Keratinocyte (primary cell): ENCODE measurements at regions not wholly inside any gene's neighbourhood (a gene's known extent, or its start where the extent isn't known, plus 50 kb on each side); places are given as distances from the start of the nearest gene placed in this dataset.

Experiments used
- DNase-seq: peaks from one replicate; pipeline ENCODE4 v3.0.0-alpha.2; 2011; ENCODE audit warnings: low read depth, missing footprints, low spot score
- FAIRE-seq: peaks from 2 replicates; lab custom pipeline; 2011; peaks lifted over from hg19 to GRCh38; lab: Jason Lieb, UNC
- H2AFZ ChIP-seq: 2 replicates; pipeline ENCODE4 v1.6.0; 2012; ENCODE audit warnings: low read length, control low read depth, inconsistent platforms; ENCODE audit not compliant: control insufficient read depth
- H3K27ac ChIP-seq: 2 replicates; pipeline ENCODE4 v1.5.1; 2011; ENCODE audit warnings: low read length; ENCODE audit not compliant: control insufficient read depth, insufficient read depth
- H3K27me3 ChIP-seq: 3 replicates; pipeline ENCODE4 v1.6.0; 2011; ENCODE audit warnings: low read length; ENCODE audit not compliant: control insufficient read depth, insufficient read depth; ENCODE audit errors: extremely low read depth
- H3K36me3 ChIP-seq, 2 experiments: 2 replicates in 1 of 2; 3 replicates in 1 of 2; pipeline ENCODE4 v1.5.1; 2011; ENCODE audit warnings: low read length in 2 of 2, mild to moderate bottlenecking in 1 of 2; ENCODE audit not compliant: control insufficient read depth in 2 of 2, insufficient read depth in 2 of 2; ENCODE audit errors: extremely low read depth in 1 of 2
- H3K4me1 ChIP-seq: 3 replicates; pipeline ENCODE4 v1.5.1; 2011; ENCODE audit warnings: low read length; ENCODE audit not compliant: control insufficient read depth, insufficient read depth; ENCODE audit errors: extremely low read depth
- H3K4me2 ChIP-seq: 3 replicates; pipeline ENCODE4 v1.6.0; 2011; ENCODE audit warnings: low read depth, low read length; ENCODE audit not compliant: control insufficient read depth, insufficient read depth; ENCODE audit errors: extremely low read depth
- H3K4me3 ChIP-seq, 3 experiments: fragments of 200-600 bp in 1 of 3; sonication (generic) in 1 of 3; 2 replicates in 2 of 3; 3 replicates in 1 of 3; pipeline ENCODE4 v1.5.1; 2011 to 2016; ENCODE audit warnings: low read length in 3 of 3, mild to moderate bottlenecking in 3 of 3, control low read depth in 2 of 3, inconsistent platforms in 1 of 3, low read depth in 1 of 3, mixed read lengths in 1 of 3, mixed run types in 1 of 3, moderate library complexity in 1 of 3; ENCODE audit not compliant: control insufficient read depth in 2 of 3, insufficient read depth in 2 of 3; ENCODE audit errors: extremely low read depth in 1 of 3
- H3K79me2 ChIP-seq: 2 replicates; pipeline ENCODE4 v1.6.0; 2012; ENCODE audit warnings: low read length; ENCODE audit not compliant: control insufficient read depth, insufficient read depth
- H3K9ac ChIP-seq: 3 replicates; pipeline ENCODE4 v1.6.0; 2011; ENCODE audit warnings: low read length; ENCODE audit not compliant: control insufficient read depth, insufficient read depth; ENCODE audit errors: extremely low read depth
- H3K9me1 ChIP-seq: 3 replicates; pipeline ENCODE4 v1.6.0; 2011; ENCODE audit warnings: low read length; ENCODE audit not compliant: control insufficient read depth, insufficient read depth; ENCODE audit errors: extremely low read depth
- H3K9me3 ChIP-seq: 2 replicates; pipeline ENCODE4 v1.5.1; 2012; ENCODE audit warnings: low read depth, low read length; ENCODE audit not compliant: control insufficient read depth
- H4K20me1 ChIP-seq: 3 replicates; pipeline ENCODE4 v1.6.0; 2011; ENCODE audit warnings: low read length; ENCODE audit not compliant: control insufficient read depth, insufficient read depth; ENCODE audit errors: extremely low read depth
- CTCF ChIP-seq, 3 experiments: IDR thresholded peaks in 1 of 3; conservative IDR thresholded peaks in 1 of 3; optimal IDR thresholded peaks in 1 of 3; 2 replicates in 2 of 3; 3 replicates in 1 of 3; pipeline versions ENCODE3 to v1.5.1; 2011; ENCODE audit warnings: low read length in 3 of 3, mild to moderate bottlenecking in 3 of 3, moderate library complexity in 2 of 3, control low read depth in 1 of 3, inconsistent platforms in 1 of 3; ENCODE audit not compliant: insufficient read depth in 2 of 3; ENCODE audit errors: extremely low read depth in 1 of 3
- EZH2 ChIP-seq: IDR thresholded peaks from one replicate; pipeline ENCODE4 v1.6.1; 2012; ENCODE audit warnings: inconsistent platforms, mild to moderate bottlenecking, low read length, moderate library complexity
- dilution Hi-C: fragments of 300-500 bp; cut with MboI; formaldehyde crosslinking; loops from one replicate; pipeline ENCODE4 v1.7.0; 2020; ENCODE audit warnings: low sequenced_read_pairs; ENCODE audit not compliant: extremely low pct_ligation_motif_present

- Histone ChIP-seq H3K9ac (no peak overlapping the region), H3K9me3 (peaks cover 1% of the 10 kb centered on the region), H3K79me2 (no peaks in the 10 kb centered on the region), H3K9me1 (no peaks in the 10 kb centered on the region), H3K27ac (no peak overlapping the region), H4K20me1 (no peaks in the 10 kb centered on the region), H2AFZ (no peak overlapping the region), H3K4me1 (no peaks in the 10 kb centered on the region), H3K27me3 (peaks cover 12% of the 10 kb centered on the region), H3K36me3 (no peaks in the 10 kb centered on the region), H3K4me2 (no peak overlapping the region), H3K4me3 (no peak overlapping the region)
- FAIRE-seq, result no peak
- no peak for DNase-seq
- dilution Hi-C loops, result no loop called here
- TF ChIP-seq CTCF (optimal IDR thresholded peaks at IDR 0.05 in 1 of 3, IDR thresholded peaks at IDR 0.05 in 1 of 3, conservative IDR thresholded peaks at IDR 0.05 in 1 of 3; ENCODE audit: extremely low read depth in 1 of 3, insufficient read depth in 2 of 3, low read length in 3 of 3) (no peak), EZH2 (no peak)
Measured at GRCh38 chr16:54459509-54460262, 173.1 kb upstream of the IRX3 start.

- H3K4me1 ChIP-seq, result no peaks in the 10 kb centered on the region
- DNase-seq (no peak), FAIRE-seq (no peak)
- no peak overlapping the region for H3K4me3 ChIP-seq
- peaks cover 1% of the 10 kb centered on the region for H3K9me3 ChIP-seq
- H3K79me2 ChIP-seq, result no peaks in the 10 kb centered on the region
- no peaks in the 10 kb centered on the region for H3K36me3 ChIP-seq
- peaks cover 12% of the 10 kb centered on the region for H3K27me3 ChIP-seq
- H3K9ac ChIP-seq, result no peak overlapping the region
- H4K20me1 ChIP-seq, result no peaks in the 10 kb centered on the region
- H3K27ac ChIP-seq, result no peak overlapping the region
- no peaks in the 10 kb centered on the region for H3K9me1 ChIP-seq
- no peak for TF ChIP-seq EZH2
- no peak for TF ChIP-seq CTCF (optimal IDR thresholded peaks at IDR 0.05 in 1 of 3, IDR thresholded peaks at IDR 0.05 in 1 of 3, conservative IDR thresholded peaks at IDR 0.05 in 1 of 3; ENCODE audit: extremely low read depth in 1 of 3, insufficient read depth in 2 of 3, low read length in 3 of 3)
- no peak overlapping the region for H2AFZ ChIP-seq
- no peak overlapping the region for H3K4me2 ChIP-seq
- dilution Hi-C loops, result no loop called here
Measured at GRCh38 chr16:54458923-54459322, 172.3 kb upstream of the IRX3 start.
